OCI-M2 (cell line): ENCODE measurements at regions not wholly inside any gene's neighbourhood (a gene's known extent, or its start where the extent isn't known, plus 50 kb on each side); places are given as distances from the start of the nearest gene placed in this dataset.

Source experiments
- DNase-seq: peaks from one replicate; lab custom pipeline; 2025; ENCODE audit not compliant: unreplicated experiment; lab: John Stamatoyannopoulos, UW

DNA sequence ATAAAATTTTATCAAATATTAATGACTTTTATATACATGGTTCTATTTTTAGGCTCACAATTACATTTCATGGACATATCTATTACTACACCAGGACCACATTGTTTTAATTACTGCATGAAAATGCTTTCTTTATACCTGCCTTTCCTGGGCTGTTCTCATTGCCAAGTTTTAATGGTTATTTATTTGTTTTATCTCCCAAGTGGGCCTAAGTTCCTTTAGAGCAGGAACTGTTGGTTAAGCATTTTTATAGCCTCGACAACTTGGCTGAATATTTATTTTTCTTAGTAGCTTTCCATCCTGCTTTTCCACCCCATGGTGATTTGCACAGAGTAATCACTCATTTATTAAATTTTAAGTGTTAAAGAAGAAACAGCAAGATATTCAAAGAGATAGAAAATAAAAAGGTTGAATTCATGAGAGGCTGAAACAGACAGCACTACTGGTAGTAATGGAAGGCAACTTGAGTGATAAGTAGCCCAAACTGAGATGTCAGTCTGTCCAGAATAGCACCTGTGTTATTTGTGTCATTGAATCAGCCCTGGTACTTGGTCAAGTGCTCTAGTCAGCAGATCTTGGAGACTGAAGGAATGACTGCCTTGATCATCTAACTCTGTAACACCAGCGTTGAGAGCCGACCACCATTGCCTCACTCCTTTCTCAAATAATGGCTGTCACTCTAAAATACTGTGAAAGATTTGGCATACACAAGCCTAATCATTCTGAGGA, 119.1 kb upstream of the EGLN3 start:
- DNase-seq = no peak

DNA sequence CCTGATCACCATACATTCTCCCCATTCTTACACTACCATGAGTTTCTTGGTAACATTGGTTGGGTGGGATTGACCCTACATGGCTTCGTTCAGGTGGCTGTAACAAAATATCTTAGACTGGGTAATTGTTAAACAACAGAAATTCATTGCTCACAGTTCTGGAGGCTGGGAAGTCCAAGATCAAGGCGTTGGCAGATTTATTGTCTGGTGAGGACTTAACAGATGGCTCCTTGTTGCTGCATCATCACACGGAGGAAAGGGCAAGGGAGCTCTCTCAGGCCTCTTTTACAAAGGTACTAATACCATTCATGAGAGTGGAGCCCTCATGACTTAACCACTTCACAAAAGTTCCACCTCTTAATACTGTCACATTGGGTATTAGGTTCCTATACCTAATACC, 116.7 kb upstream of the EGLN3 start:
- no peak for DNase-seq

GRCh38 chr14:34065690-34066391, 115.0 kb upstream of the EGLN3 start:
- DNase-seq = no peak

- DNase-seq = no peak
These were observed 114.4 kb upstream of the EGLN3 start for GRCh38 chr14:34065236-34065635.

- no peak for DNase-seq
These were observed 113.5 kb upstream of the EGLN3 start for GRCh38 chr14:34064349-34064748.

DNA sequence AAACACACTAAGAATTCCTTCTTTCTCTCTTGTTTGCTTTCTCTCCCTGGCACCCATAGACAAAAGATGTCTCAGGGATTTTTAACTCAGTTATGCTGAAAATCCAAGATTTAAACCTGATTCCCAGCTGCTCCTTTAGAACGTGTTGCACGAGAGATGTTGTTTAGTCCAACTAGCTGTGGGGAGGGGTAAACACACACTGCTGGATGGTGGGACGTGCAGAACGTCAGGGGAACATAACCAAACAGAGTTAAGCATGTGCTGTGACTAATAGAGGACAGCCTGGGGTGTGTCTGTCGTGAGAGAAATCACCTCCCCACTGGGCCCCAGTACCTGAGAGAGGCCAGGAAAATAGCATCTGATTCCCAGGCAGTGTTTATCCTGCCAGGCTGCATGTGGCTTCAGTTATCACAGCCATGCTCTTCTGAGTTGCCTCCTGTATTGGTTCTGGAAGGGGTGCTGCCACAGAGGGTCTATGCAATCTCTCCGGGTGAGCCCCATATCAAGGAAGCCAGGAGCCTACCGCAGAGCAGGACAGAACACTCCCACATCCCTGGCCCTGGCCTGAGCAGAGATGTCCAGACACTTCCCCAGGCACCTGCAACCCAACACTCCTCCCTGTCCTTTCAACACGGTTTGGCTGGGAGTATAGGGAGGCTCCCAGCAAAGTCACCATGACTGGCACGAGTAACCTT, 112.7 kb upstream of the EGLN3 start:
- no peak for DNase-seq

GRCh38 chr14:34063042-34063441, 112.2 kb upstream of the EGLN3 start:
- no peak for DNase-seq

DNA sequence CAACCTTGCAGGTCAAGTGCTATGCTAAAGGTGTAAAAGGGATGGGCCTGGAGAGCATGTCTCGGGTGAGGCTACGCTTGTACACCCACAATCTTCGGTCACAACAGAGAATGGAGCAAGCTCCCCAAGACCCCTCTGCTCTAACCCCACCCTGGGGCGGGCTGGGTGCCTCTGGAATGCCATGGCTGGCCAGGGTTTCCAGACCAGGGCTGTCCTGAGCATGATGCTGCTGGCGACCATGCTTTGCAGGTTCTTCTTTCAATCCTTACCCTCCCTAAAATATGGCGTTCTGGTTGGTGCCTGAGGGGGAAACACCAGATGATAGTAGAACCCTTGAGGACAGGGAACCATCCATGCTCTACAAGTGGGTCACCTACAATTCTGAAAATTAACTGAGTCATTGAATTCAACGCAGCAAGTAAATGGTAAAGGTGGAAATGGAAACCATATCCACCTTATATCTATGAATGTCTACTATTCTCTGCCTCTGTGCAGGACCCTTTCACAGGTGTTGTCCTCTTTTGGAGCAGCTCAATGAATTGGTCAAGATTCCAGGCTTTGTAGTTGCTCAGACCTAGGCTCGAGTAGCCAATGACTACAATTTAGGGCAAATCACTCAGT, 111.6 kb upstream of the EGLN3 start:
- DNase-seq = no peak

GRCh38 chr14:34060651-34060999, 109.8 kb upstream of the EGLN3 start:
- DNase-seq = no peak

DNA sequence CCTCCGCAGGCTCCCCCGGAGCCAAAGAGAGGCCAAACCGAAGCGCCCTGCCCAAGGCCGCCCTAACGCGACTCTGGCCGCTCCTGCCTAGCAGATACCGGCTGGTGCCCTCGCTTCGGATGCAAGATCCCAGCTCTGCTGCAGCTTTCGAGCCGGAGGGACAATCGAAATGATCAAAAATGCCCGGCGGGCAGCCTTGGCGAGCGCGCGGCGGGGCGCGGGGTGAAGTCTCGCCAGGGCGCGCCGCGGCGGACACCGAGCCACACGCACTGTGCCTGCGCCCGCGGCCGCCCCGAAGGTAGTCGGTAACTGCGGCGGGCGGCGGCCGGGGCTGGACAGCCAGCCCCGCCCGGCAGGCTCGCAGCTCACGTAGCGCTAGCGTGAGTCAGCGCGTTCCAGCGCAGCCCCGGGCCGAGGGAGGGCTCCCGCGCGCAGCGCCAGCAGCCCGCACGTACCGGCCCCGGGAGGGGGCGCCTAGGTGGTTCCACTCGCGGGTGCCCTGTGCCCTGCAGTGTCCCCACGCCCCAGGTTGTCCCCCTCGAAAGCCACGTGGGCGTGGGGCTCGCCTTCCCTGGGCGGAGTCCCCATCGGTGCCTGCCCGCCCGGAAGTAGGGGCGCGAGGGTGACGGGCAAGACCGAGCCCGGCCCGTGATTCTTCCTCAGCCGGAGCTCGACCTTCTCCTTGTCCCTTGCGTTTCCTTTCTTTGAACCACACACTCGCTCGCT, 109.2 kb upstream of the EGLN3 start:
- no peak for DNase-seq

DNA sequence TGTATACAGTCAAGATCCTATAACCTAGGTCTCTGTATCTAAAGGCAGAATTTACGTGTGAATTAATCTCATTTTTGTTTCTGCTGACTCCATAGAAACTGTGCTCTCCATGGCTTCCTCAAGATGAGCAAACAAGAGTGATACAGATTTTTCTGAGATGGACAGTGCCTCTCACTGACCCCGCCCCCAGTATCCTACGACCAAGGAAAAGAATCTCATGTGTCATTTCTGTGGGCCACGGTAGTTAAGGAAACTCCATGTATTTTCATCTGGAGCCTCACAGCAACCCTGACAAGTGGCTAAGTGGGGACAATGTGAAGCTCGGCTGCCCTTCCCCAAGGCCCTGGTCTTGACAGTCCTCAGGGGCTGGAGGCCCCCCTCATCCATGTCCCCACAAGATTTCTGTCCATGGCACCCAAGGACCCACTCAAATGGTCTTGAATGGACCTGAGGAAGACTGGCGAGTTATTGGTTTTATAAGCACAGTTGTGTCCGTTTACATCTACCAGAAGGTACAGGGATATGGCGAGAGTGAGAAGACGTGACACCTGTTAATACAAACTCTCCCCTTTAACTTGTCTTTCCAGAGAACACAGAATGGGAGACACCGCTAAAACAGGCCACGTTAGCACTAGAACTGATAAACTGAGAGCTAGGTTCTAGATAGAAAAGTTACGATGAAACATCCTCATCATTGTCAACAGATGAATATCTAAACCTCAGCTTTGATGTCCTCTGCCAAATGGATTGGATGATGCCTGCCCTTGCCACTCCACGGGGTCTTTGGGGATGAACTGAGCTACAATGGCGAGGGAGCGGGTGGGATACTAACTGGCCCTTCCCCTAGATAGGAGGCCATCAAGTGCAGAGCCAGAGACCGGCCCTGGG, 108.4 kb upstream of the EGLN3 start:
- no peak for DNase-seq

GRCh38 chr14:34058510-34058909, 107.6 kb upstream of the EGLN3 start:
- no peak for DNase-seq

- no peak for DNase-seq
These were observed 105.2 kb upstream of the EGLN3 start for GRCh38 chr14:34056046-34056445.

- DNase-seq = no peak
These were observed 104.5 kb upstream of the EGLN3 start for GRCh38 chr14:34055157-34055950.

DNA sequence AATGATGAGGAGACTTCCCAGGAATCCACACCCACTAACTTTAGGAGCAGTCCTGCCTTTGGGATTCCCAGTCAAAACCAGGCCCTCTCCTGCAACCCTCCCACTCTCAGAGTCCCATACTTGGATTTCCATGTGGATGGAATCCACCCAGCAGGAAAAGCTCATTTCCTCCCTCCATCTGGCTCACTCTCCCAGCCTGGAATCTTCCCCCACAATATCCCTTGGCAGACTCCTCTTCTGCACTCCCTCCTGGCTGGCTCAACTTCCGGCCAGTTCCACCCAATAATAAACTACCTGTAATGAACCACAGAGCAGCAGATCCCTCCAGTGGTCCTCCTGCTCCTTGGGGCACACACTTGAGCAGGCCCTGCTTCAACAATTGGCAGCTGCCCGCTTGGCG, 102.8 kb upstream of the EGLN3 start:
- no peak for DNase-seq

GRCh38 chr14:34052658-34053014, 101.8 kb upstream of the EGLN3 start:
- DNase-seq = no peak

DNA sequence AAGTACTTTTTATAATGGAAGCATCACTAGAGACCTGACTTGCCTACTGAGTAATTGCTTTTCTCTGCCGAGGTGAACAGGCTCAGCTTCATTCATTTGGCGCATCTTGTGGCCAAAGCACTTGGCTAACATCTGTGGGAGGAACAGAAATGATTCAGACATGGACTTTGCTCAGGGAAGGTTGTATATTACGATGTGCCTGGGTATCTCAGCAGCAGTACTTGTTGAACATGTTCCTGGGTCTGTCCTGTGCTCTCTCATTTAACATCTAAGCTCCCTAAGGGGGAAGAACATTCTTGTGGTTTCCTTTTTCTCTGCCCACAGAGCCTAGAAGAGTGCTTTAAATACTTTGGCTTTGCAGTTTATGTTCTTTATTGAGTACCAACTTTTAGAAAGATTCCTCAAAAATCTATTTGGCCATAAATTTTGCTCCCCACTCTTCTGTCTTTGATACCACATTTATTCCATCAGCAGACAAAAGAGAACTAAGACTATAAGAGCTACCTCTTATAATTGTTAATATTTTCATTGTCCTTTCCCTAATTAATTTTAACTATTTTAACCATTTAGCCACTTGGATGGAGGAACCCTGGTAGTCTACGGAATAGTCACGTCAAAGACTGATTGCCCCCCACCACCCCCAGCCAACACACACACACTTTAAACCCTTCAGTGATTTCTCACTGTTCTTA, 101.2 kb upstream of the EGLN3 start:
- DNase-seq = no peak

- DNase-seq = no peak
These were observed 99.7 kb upstream of the EGLN3 start for GRCh38 chr14:34050606-34051005.

- DNase-seq = no peak
These were observed 98.9 kb upstream of the EGLN3 start for GRCh38 chr14:34049790-34050189.
